HUES48 (cell line): ENCODE measurements at regions not wholly inside any gene's neighbourhood (a gene's known extent, or its start where the extent isn't known, plus 50 kb on each side); places are given as distances from the start of the nearest gene placed in this dataset.
A peak's percentile ranks its signal among the peaks of the same experiment; 100 is the strongest.

Experiments
- H3K27ac ChIP-seq: one replicate; pipeline ENCODE4 v1.7.0; 2013; ENCODE audit warnings: low read depth, low read length, inconsistent platforms
- H3K27me3 ChIP-seq: 2 replicates; pipeline ENCODE4 v1.6.1; 2013; ENCODE audit warnings: mild to moderate bottlenecking, low read length; ENCODE audit not compliant: control insufficient read depth, insufficient read depth
- H3K36me3 ChIP-seq: 2 replicates; pipeline ENCODE4 v1.6.1; 2013; ENCODE audit warnings: low read length; ENCODE audit not compliant: control insufficient read depth, insufficient read depth
- H3K4me1 ChIP-seq: 2 replicates; pipeline ENCODE4 v1.6.1; 2013; ENCODE audit warnings: mild to moderate bottlenecking, low read length; ENCODE audit not compliant: control insufficient read depth, insufficient read depth
- H3K4me3 ChIP-seq: 2 replicates; pipeline ENCODE4 v1.5.1; 2013; ENCODE audit warnings: mild to moderate bottlenecking, low read depth, low read length
- H3K9ac ChIP-seq: 2 replicates; pipeline ENCODE4 v1.6.1; 2013; ENCODE audit warnings: mild to moderate bottlenecking, low read depth, low read length, moderate library complexity
- H3K9me3 ChIP-seq: 2 replicates; pipeline ENCODE4 v1.6.1; 2013; ENCODE audit warnings: low read length; ENCODE audit not compliant: control insufficient read depth, insufficient read depth

GRCh38 chr16:85431431-85432124, 181.5 kb upstream of the GSE1 start:
- no peaks in the 10 kb centered on the region for H3K36me3 ChIP-seq
- no peaks in the 10 kb centered on the region for H3K9me3 ChIP-seq
- no peak overlapping the region for H3K9ac ChIP-seq
- H3K4me1 ChIP-seq = peaks cover 24% of the 10 kb centered on the region
- no peak overlapping the region for H3K27ac ChIP-seq
- no peaks in the 10 kb centered on the region for H3K27me3 ChIP-seq
- no peak overlapping the region for H3K4me3 ChIP-seq

GRCh38 chr16:85432606-85433005, 180.5 kb upstream of the GSE1 start:
- H3K9me3 ChIP-seq = no peaks in the 10 kb centered on the region
- H3K4me3 ChIP-seq = no peak overlapping the region
- no peaks in the 10 kb centered on the region for H3K36me3 ChIP-seq
- H3K4me1 ChIP-seq = peaks cover 30% of the 10 kb centered on the region
- H3K9ac ChIP-seq = no peak overlapping the region
- no peak overlapping the region for H3K27ac ChIP-seq
- H3K27me3 ChIP-seq = no peaks in the 10 kb centered on the region

GRCh38 chr16:85433477-85433876, 179.6 kb upstream of the GSE1 start:
- H3K27me3 ChIP-seq = 0 out of 2 replicates have a peak, but pooled peaks cover 2% of the 10 kb centered on the region
- H3K36me3 ChIP-seq = no peaks in the 10 kb centered on the region
- no peak overlapping the region for H3K9ac ChIP-seq
- H3K4me1 ChIP-seq = peaks cover 39% of the 10 kb centered on the region
- no peak overlapping the region for H3K4me3 ChIP-seq
- no peak overlapping the region for H3K27ac ChIP-seq
- no peaks in the 10 kb centered on the region for H3K9me3 ChIP-seq

GRCh38 chr16:85435286-85435685, 177.8 kb upstream of the GSE1 start:
- H3K36me3 ChIP-seq = no peaks in the 10 kb centered on the region
- no peaks in the 10 kb centered on the region for H3K9me3 ChIP-seq
- no peak overlapping the region for H3K27ac ChIP-seq
- H3K4me3 ChIP-seq = no peak overlapping the region
- 0 out of 2 replicates have a peak, but pooled peaks cover 4% of the 10 kb centered on the region for H3K27me3 ChIP-seq
- peaks cover 50% of the 10 kb centered on the region for H3K4me1 ChIP-seq
- no peak overlapping the region for H3K9ac ChIP-seq

- Histone ChIP-seq H3K27me3 (0 out of 2 replicates have a peak, but pooled peaks cover 4% of the 10 kb centered on the region), H3K4me3 (no peak overlapping the region), H3K27ac (no peak overlapping the region), H3K9me3 (no peaks in the 10 kb centered on the region), H3K4me1 (peaks cover 48% of the 10 kb centered on the region), H3K36me3 (no peaks in the 10 kb centered on the region), H3K9ac (no peak overlapping the region)
Observed at GRCh38 chr16:85435700-85436099, 177.4 kb upstream of the GSE1 start.

- Histone ChIP-seq H3K4me3 (no peak overlapping the region), H3K9ac (no peak overlapping the region)
Observed at GRCh38 chr16:85436207-85436606, 176.9 kb upstream of the GSE1 start.

GRCh38 chr16:85436636-85437165, 176.4 kb upstream of the GSE1 start:
- Histone ChIP-seq H3K27me3 (0 out of 2 replicates have a peak, but pooled peaks cover 4% of the 10 kb centered on the region), H3K9ac (no peak overlapping the region), H3K9me3 (no peaks in the 10 kb centered on the region), H3K27ac (peak overlapping the region; percentile 80), H3K4me3 (peak overlapping the region; percentile 39; the same call in 1 of the 2 replicates), H3K36me3 (no peaks in the 10 kb centered on the region), H3K4me1 (peaks cover 43% of the 10 kb centered on the region)

More at GRCh38 chr16:85436207-85436606, 176.9 kb upstream of the GSE1 start:
- no peaks in the 10 kb centered on the region for H3K36me3 ChIP-seq
- peak overlapping the region; percentile 80 for H3K27ac ChIP-seq
- no peaks in the 10 kb centered on the region for H3K9me3 ChIP-seq
- H3K4me1 ChIP-seq = peaks cover 43% of the 10 kb centered on the region
- H3K27me3 ChIP-seq = 0 out of 2 replicates have a peak, but pooled peaks cover 4% of the 10 kb centered on the region

GRCh38 chr16:85437166-85438052, 175.7 kb upstream of the GSE1 start:
- peak overlapping the region; percentile 39 for H3K4me3 ChIP-seq
- H3K36me3 ChIP-seq = no peaks in the 10 kb centered on the region
- peaks cover 43% of the 10 kb centered on the region for H3K4me1 ChIP-seq
- peak overlapping the region; percentile 80 for H3K27ac ChIP-seq
- peak overlapping the region; percentile 9; the same call in 1 of the 2 replicates for H3K9ac ChIP-seq
- H3K27me3 ChIP-seq = 0 out of 2 replicates have a peak, but pooled peaks cover 4% of the 10 kb centered on the region
- no peaks in the 10 kb centered on the region for H3K9me3 ChIP-seq

- no peaks in the 10 kb centered on the region for H3K36me3 ChIP-seq
- H3K9me3 ChIP-seq = no peaks in the 10 kb centered on the region
- H3K27ac ChIP-seq = no peak overlapping the region
- no peak overlapping the region for H3K9ac ChIP-seq
- peaks cover 43% of the 10 kb centered on the region for H3K4me1 ChIP-seq
- no peak overlapping the region for H3K4me3 ChIP-seq
- H3K27me3 ChIP-seq = 0 out of 2 replicates have a peak, but pooled peaks cover 4% of the 10 kb centered on the region
Observed at GRCh38 chr16:85438981-85439685, 174.0 kb upstream of the GSE1 start.

- no peak overlapping the region for H3K9ac ChIP-seq
- H3K4me1 ChIP-seq = peaks cover 44% of the 10 kb centered on the region
Observed at GRCh38 chr16:85440744-85441143, 172.4 kb upstream of the GSE1 start.

More at GRCh38 chr16:85440744-85441143, 172.4 kb upstream of the GSE1 start:
- no peaks in the 10 kb centered on the region for H3K36me3 ChIP-seq
- H3K27me3 ChIP-seq = 0 out of 2 replicates have a peak, but pooled peaks cover 4% of the 10 kb centered on the region
- H3K4me3 ChIP-seq = no peak overlapping the region
- H3K9me3 ChIP-seq = no peaks in the 10 kb centered on the region
- no peak overlapping the region for H3K27ac ChIP-seq
